ENCODE measurements at regions not wholly inside any gene's neighbourhood (a gene's known extent, or its start where the extent isn't known, plus 50 kb on each side); places are given as distances from the start of the nearest gene placed in this dataset.

DNA sequence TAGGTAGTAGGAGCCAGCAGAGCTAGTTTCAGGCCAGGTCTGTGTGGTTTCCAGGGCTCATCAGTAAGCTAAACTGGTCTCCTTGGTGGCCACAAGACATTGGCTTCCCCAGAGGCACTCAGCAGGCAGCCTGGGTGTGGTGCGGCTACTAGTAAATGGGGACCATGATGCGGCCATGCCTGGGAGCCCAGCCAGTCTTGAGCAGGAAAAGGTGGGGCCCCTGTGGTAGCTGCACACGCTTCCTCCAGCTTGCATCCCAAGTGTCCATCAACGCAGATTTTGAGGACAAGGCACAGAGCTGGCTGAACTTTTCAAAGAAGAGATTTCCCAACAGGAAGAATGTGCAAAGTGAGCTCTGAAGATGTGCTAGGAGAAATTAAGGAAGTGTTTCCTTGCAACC is 107.4 kb upstream of the NAA20 start:
- TF ChIP-seq, protein P1, sequence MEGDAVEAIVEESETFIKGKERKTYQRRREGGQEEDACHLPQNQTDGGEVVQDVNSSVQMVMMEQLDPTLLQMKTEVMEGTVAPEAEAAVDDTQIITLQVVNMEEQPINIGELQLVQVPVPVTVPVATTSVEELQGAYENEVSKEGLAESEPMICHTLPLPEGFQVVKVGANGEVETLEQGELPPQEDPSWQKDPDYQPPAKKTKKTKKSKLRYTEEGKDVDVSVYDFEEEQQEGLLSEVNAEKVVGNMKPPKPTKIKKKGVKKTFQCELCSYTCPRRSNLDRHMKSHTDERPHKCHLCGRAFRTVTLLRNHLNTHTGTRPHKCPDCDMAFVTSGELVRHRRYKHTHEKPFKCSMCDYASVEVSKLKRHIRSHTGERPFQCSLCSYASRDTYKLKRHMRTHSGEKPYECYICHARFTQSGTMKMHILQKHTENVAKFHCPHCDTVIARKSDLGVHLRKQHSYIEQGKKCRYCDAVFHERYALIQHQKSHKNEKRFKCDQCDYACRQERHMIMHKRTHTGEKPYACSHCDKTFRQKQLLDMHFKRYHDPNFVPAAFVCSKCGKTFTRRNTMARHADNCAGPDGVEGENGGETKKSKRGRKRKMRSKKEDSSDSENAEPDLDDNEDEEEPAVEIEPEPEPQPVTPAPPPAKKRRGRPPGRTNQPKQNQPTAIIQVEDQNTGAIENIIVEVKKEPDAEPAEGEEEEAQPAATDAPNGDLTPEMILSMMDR (IDR thresholded peaks at IDR 0.05; ENCODE audit: borderline replicate concordance, extremely low read depth, low read length, poor library complexity, severe bottlenecking): no peak
- no peak for TF ChIP-seq EZH2 (IDR thresholded peaks at IDR 0.05; ENCODE audit: borderline replicate concordance, low read depth, low read length, severe bottlenecking)

All from DND-41 (cell line).